ENCODE measurements at regions not wholly inside any gene's neighbourhood (a gene's known extent, or its start where the extent isn't known, plus 50 kb on each side); places are given as distances from the start of the nearest gene placed in this dataset.

GRCh38 chr1:55375617-55376258 is 160.6 kb upstream of the USP24 start:
- intact Hi-C loops (cut with DNase I): loop anchor here (10.0 kb wide), 1 partner anchor 1209 kb away; no protein-coding TSS in a partner anchor
- WGBS, 2 donors: 9 to 19% methylated on average over 4 of the region's 4 CpGs
- Histone ChIP-seq H3K4me3 (no peak overlapping the region), H3K4me1 (peaks cover 0 to 9% (median 0%) of the 10 kb centered on the region in 3 donors), H3K36me3 (no peaks in the 10 kb centered on the region), H3K27me3 (no peaks in the 10 kb centered on the region), H3K9me3 (no peaks in the 10 kb centered on the region), H3K27ac (peak overlapping the region in 3 of 4 donors; percentile 46 to 66 (median 56))
- DNase-seq: no peak
- TF ChIP-seq POLR2A (IDR thresholded peaks at IDR 0.05) (no peak), CTCF (IDR thresholded peaks at IDR 0.05) (peak; percentile 71 to 94 (median 80))

- no peak for DNase-seq
- TF ChIP-seq POLR2A (IDR thresholded peaks at IDR 0.05) (no peak), CTCF (IDR thresholded peaks at IDR 0.05) (no peak)
- Histone ChIP-seq H3K36me3 (no peaks in the 10 kb centered on the region), H3K4me1 (peaks cover 0 to 9% (median 0%) of the 10 kb centered on the region in 3 donors), H3K4me3 (no peak overlapping the region), H3K27me3 (peaks cover 0 to 5% (median 0%) of the 10 kb centered on the region in 4 donors), H3K9me3 (no peaks in the 10 kb centered on the region), H3K27ac (peak overlapping the region in 3 of 4 donors; percentile 46 to 66 (median 56))
- 68 to 83% methylated on average over 14 of the region's 14 CpGs for WGBS, 2 donors
- intact Hi-C loops (cut with DNase I): loop anchor here (10.0 kb wide), 1 partner anchor 1210 kb away; no protein-coding TSS in a partner anchor
Observed at GRCh38 chr1:55374801-55375616, 159.8 kb upstream of the USP24 start.

GRCh38 chr1:55374216-55374615 is 159.1 kb upstream of the USP24 start:
- 88% methylated on average over 1 of the region's 1 CpG; no CpG with 5 or more reads in 1 of the 2 donors for WGBS, 2 donors
- H3K4me1 ChIP-seq: peaks cover 0 to 9% (median 0%) of the 10 kb centered on the region in 3 donors
- no peaks in the 10 kb centered on the region for H3K9me3 ChIP-seq
- H3K27me3 ChIP-seq: peaks cover 0 to 10% (median 0%) of the 10 kb centered on the region in 4 donors
- H3K27ac ChIP-seq: peak overlapping the region in 2 of 4 donors; percentile 16 to 66
- no peak for DNase-seq
- H3K4me3 ChIP-seq: no peak overlapping the region
- TF ChIP-seq POLR2A (IDR thresholded peaks at IDR 0.05) (no peak), CTCF (IDR thresholded peaks at IDR 0.05) (no peak)
- no peaks in the 10 kb centered on the region for H3K36me3 ChIP-seq
- intact Hi-C loops (cut with DNase I): loop anchor here (10.0 kb wide), 1 partner anchor 1211 kb away; no protein-coding TSS in a partner anchor

GRCh38 chr1:55369474-55369873 is 154.3 kb upstream of the USP24 start:
- no peak for TF ChIP-seq POLR2A (IDR thresholded peaks at IDR 0.05)
- TF ChIP-seq CTCF (IDR thresholded peaks at IDR 0.05): no peak
- H3K4me3 ChIP-seq: no peak overlapping the region
- H3K4me1 ChIP-seq: no peaks in the 10 kb centered on the region
- WGBS, 2 donors: 80 to 88% methylated on average over 5 to 6 of the region's 6 CpGs
- DNase-seq: no peak
- no peak overlapping the region for H3K27ac ChIP-seq
- intact Hi-C loops (cut with DNase I): no loop called here
- H3K9me3 ChIP-seq: no peaks in the 10 kb centered on the region
- peaks cover 0 to 10% (median 0%) of the 10 kb centered on the region in 4 donors for H3K27me3 ChIP-seq
- H3K36me3 ChIP-seq: no peaks in the 10 kb centered on the region

- Histone ChIP-seq H3K4me1 (no peaks in the 10 kb centered on the region), H3K36me3 (no peaks in the 10 kb centered on the region), H3K9me3 (no peaks in the 10 kb centered on the region), H3K27me3 (peaks cover 0 to 10% (median 0%) of the 10 kb centered on the region in 4 donors), H3K27ac (no peak overlapping the region), H3K4me3 (no peak overlapping the region)
- WGBS, 2 donors: 63 to 81% methylated on average over 2 to 3 of the region's 3 CpGs
- DNase-seq: no peak
- intact Hi-C loops (cut with DNase I): no loop called here
- TF ChIP-seq POLR2A (IDR thresholded peaks at IDR 0.05) (no peak), CTCF (IDR thresholded peaks at IDR 0.05) (no peak)
Observed at GRCh38 chr1:55368698-55369097, 153.5 kb upstream of the USP24 start.
